22Rv1 (cell line): ENCODE measurements at regions not wholly inside any gene's neighbourhood (a gene's known extent, or its start where the extent isn't known, plus 50 kb on each side); places are given as distances from the start of the nearest gene placed in this dataset.

Source experiments
- ZFX ChIP-seq: fragments of 450-650 bp; IDR thresholded peaks from 2 replicates; pipeline ENCODE4 v1.6.1; 2017; ENCODE audit warnings: antibody characterized with exemption, borderline replicate concordance
- TF ChIP-seq, protein P1 (sequence below): fragments of 450-650 bp; IDR thresholded peaks from 2 replicates; pipeline ENCODE4 v1.5.1; 2017; ENCODE audit warnings: mild to moderate bottlenecking

- TF ChIP-seq, protein P1, sequence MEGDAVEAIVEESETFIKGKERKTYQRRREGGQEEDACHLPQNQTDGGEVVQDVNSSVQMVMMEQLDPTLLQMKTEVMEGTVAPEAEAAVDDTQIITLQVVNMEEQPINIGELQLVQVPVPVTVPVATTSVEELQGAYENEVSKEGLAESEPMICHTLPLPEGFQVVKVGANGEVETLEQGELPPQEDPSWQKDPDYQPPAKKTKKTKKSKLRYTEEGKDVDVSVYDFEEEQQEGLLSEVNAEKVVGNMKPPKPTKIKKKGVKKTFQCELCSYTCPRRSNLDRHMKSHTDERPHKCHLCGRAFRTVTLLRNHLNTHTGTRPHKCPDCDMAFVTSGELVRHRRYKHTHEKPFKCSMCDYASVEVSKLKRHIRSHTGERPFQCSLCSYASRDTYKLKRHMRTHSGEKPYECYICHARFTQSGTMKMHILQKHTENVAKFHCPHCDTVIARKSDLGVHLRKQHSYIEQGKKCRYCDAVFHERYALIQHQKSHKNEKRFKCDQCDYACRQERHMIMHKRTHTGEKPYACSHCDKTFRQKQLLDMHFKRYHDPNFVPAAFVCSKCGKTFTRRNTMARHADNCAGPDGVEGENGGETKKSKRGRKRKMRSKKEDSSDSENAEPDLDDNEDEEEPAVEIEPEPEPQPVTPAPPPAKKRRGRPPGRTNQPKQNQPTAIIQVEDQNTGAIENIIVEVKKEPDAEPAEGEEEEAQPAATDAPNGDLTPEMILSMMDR, result no peak
- no peak for TF ChIP-seq ZFX
Measured at GRCh38 chr10:121245754-121246153, 352.5 kb downstream of the FGFR2 start.
